WTC11 (cell line): ENCODE measurements at regions not wholly inside any gene's neighbourhood (a gene's known extent, or its start where the extent isn't known, plus 50 kb on each side); places are given as distances from the start of the nearest gene placed in this dataset.

Experiments
- CREM ChIP-seq: sonication (generic); formaldehyde crosslinking; IDR thresholded peaks from 2 replicates; pipeline ENCODE4 v1.8.1; 2022; ENCODE audit warnings: mild to moderate bottlenecking, missing genetic modification reagents, moderate library complexity
- CTCF ChIP-seq: fragments of 200-600 bp; IDR thresholded peaks from 2 replicates; pipeline ENCODE4 v1.8.0; 2022; ENCODE audit warnings: antibody characterized with exemption
- ESRRA ChIP-seq: sonication (generic); formaldehyde crosslinking; IDR thresholded peaks from 2 replicates; pipeline ENCODE4 v1.8.1; 2022; ENCODE audit warnings: mild to moderate bottlenecking, missing genetic modification reagents, borderline replicate concordance
- FOXK1 ChIP-seq: sonication (generic); formaldehyde crosslinking; IDR thresholded peaks from 2 replicates; pipeline ENCODE4 v1.8.0; 2022; ENCODE audit warnings: mild to moderate bottlenecking, moderate library complexity, missing genetic modification reagents
- PREB ChIP-seq: sonication (generic); formaldehyde crosslinking; IDR thresholded peaks from 2 replicates; pipeline ENCODE4 v1.8.1; 2022; ENCODE audit warnings: mild to moderate bottlenecking, missing genetic modification reagents, moderate library complexity, borderline replicate concordance
- SMAD3 ChIP-seq: sonication (generic); formaldehyde crosslinking; IDR thresholded peaks from 2 replicates; pipeline ENCODE4 v1.8.0; 2022; ENCODE audit warnings: missing genetic modification reagents, mild to moderate bottlenecking, borderline replicate concordance
- SP1 ChIP-seq: sonication (generic); formaldehyde crosslinking; conservative IDR thresholded peaks from 2 replicates; pipeline ENCODE4 v1.8.1; 2022; ENCODE audit warnings: missing genetic modification reagents
- STAT6 ChIP-seq: sonication (generic); formaldehyde crosslinking; conservative IDR thresholded peaks from 2 replicates; pipeline ENCODE4 v1.8.1; 2023; ENCODE audit warnings: mild to moderate bottlenecking, low read depth, missing genetic modification reagents, moderate library complexity
- TP53 ChIP-seq: sonication (generic); formaldehyde crosslinking; IDR thresholded peaks from 2 replicates; pipeline ENCODE4 v1.8.1; 2023; ENCODE audit warnings: mild to moderate bottlenecking, missing genetic modification reagents
- USF1 ChIP-seq: sonication (generic); formaldehyde crosslinking; IDR thresholded peaks from 2 replicates; pipeline ENCODE4 v1.8.0; 2022; ENCODE audit warnings: mild to moderate bottlenecking, missing genetic modification reagents
- USF2 ChIP-seq: sonication (generic); formaldehyde crosslinking; IDR thresholded peaks from 2 replicates; pipeline ENCODE4 v1.8.1; 2023; ENCODE audit warnings: mild to moderate bottlenecking, missing genetic modification reagents, moderate library complexity
- ZBTB43 ChIP-seq: sonication (generic); formaldehyde crosslinking; IDR thresholded peaks from 2 replicates; pipeline ENCODE4 v1.8.1; 2023; ENCODE audit warnings: mild to moderate bottlenecking, missing genetic modification reagents
- ZNF138 ChIP-seq: sonication (generic); formaldehyde crosslinking; conservative IDR thresholded peaks from 2 replicates; pipeline ENCODE4 v1.8.1; 2022; ENCODE audit warnings: mild to moderate bottlenecking, moderate library complexity, missing genetic modification reagents
- ZNF416 ChIP-seq: fragments of 250-450 bp; sonication (Bioruptor Pico); IDR thresholded peaks from 2 replicates; pipeline ENCODE4 v1.9.0; 2021; ENCODE audit warnings: mild to moderate bottlenecking, inconsistent platforms

- TF ChIP-seq ZBTB43 (CRISPR knock-in tag) (no peak), SP1 (CRISPR knock-in tag) (no peak), CREM (no peak), ESRRA (CRISPR knock-in tag) (no peak), STAT6 (CRISPR knock-in tag) (no peak), CTCF (no peak), FOXK1 (no peak), PREB (CRISPR knock-in tag) (no peak), ZNF416 (CRISPR knock-in tag) (no peak), TP53 (CRISPR knock-in tag) (no peak), USF2 (CRISPR knock-in tag) (no peak), USF1 (CRISPR knock-in tag) (no peak), SMAD3 (no peak), ZNF138 (CRISPR knock-in tag) (no peak)
Measured at GRCh38 chr10:83666762-83667161, 472.5 kb upstream of the GHITM start.
